NOMO-1 treated with dmso at 0.1 percent for 144 hours (cell line): ENCODE measurements at regions not wholly inside any gene's neighbourhood (a gene's known extent, or its start where the extent isn't known, plus 50 kb on each side); places are given as distances from the start of the nearest gene placed in this dataset.

Experiments
- DNase-seq: peaks from one replicate; lab custom pipeline; 2025; ENCODE audit not compliant: unreplicated experiment; lab: John Stamatoyannopoulos, UW

DNA sequence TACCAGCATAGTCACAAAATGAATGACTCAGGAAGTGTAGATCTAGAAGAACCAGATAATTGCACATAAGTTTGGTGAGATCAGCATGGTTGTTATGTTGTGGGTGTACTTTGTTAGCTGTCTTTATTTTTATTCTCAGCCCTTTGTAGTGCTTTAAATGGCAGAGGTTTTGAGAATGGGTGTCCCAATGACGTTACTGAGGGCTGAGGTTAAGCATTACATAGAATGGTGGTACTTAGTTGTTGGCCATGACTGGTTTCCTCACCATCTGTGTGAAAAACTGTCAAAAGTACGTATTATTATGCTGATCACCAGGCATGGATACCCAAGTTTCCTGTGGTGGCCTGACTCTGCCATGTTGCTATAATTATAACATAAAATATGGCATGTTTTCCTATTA is 165.8 kb downstream of the UBE2E3 start:
- no peak for DNase-seq

GRCh38 chr2:181149056-181149455 is 168.7 kb downstream of the UBE2E3 start:
- DNase-seq = no peak

GRCh38 chr2:181152226-181152625 is 171.8 kb downstream of the UBE2E3 start:
- DNase-seq = no peak

- no peak for DNase-seq
Measured at GRCh38 chr2:181152701-181153100, 172.3 kb downstream of the UBE2E3 start.

DNA sequence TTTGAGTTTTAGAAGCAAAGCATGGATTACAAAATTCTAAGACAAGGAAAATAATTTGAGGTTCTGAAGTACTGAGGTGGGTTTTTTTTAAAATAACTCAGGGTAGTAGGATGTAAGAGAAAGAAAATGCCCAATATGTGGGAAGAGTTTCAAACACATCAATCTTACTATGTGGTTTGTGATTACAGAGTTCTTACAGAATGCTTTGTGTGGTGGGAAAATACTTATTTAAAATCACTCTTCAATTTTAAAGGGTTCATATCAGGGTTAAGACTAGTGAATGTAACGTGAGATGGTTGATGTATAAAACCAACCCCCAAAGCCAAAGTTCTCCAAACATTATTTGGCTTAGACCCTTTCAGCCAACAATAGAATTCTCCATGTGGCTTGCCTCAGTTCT is 173.5 kb downstream of the UBE2E3 start:
- no peak for DNase-seq

- DNase-seq = no peak
Measured at GRCh38 chr2:181157326-181157725, 176.9 kb downstream of the UBE2E3 start.

- DNase-seq = no peak
Measured at GRCh38 chr2:181158427-181158826, 178.0 kb downstream of the UBE2E3 start.

DNA sequence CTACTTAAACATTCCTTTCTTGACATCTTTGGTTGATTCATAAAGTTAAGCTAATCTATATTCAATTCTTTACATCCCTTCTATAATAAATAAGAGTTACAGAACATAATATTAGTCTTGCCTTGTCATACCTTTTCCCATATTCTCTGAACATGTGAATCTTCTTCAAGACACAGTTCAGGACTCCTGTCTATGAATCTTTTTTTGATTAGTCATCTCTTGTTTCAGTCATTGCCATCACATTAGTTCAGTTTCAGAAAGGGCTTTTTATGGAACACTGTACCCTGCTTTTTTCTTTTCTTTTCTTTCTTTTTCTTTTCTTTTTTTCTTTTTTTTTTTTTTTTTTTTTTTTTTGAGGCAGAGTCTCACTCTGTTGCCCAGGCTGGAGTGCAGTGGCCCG is 181.2 kb downstream of the UBE2E3 start:
- no peak for DNase-seq

DNA sequence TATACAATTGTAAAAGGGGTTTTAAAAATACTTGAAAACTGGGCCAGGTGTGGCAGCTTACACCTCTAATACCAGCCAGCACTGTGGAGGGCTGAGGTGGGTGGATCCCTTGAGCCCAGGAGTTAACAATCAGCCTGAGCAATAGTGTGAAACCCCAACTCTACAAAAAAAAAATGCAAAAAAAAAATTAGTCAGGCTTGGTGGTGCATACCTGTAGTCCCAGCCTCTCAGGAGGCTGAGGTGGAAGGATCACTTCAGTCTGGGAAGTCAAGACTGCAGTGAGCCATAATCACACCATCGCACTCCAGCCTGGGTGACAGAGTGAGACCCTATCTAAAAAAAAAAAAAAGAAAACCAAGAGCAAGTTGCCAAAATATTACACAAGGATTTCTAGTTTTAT is 182.7 kb downstream of the UBE2E3 start:
- no peak for DNase-seq

DNA sequence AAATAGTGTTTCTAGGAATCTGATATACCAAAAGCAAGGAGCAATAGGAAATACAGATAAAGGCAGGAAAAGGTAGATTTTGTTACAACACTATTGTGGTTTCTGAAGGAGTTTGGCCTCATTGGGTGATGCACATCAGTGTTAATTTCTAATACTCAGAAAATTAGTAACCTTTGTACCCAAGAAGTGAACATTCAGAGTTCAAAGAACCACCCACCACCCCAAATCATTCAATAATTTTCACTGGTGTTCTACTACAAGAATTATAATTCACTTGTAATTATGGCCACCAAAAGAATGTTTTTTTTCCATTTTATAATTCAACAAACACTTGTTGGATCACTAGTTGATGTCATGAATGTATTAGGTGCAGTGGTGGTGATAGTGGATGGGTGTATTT is 183.3 kb downstream of the UBE2E3 start:
- DNase-seq = no peak

GRCh38 chr2:181164699-181165098 is 184.3 kb downstream of the UBE2E3 start:
- DNase-seq = peak; percentile 64

- DNase-seq = no peak
Measured at GRCh38 chr2:181165199-181165868, 184.9 kb downstream of the UBE2E3 start.

DNA sequence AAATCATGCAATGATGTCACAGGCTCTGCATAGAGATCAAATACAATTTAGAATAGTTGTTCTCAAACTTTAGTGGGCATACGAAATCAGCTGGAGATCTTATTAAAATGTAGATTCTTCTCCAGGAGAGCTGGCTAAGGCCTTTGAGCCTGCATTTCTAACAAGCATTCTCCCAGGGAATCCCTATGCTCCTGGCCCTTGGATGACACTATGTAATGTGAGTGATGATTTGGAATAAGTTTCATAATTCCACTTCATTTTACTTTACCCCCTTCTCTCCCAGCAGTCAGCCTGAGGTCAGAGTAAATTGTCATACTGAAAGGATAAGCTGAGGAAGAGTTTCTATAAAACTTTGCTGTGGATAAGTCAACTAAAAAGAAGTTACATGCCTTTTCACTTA is 189.1 kb downstream of the UBE2E3 start:
- DNase-seq = no peak

GRCh38 chr2:181170256-181170655 is 189.9 kb downstream of the UBE2E3 start:
- no peak for DNase-seq

DNA sequence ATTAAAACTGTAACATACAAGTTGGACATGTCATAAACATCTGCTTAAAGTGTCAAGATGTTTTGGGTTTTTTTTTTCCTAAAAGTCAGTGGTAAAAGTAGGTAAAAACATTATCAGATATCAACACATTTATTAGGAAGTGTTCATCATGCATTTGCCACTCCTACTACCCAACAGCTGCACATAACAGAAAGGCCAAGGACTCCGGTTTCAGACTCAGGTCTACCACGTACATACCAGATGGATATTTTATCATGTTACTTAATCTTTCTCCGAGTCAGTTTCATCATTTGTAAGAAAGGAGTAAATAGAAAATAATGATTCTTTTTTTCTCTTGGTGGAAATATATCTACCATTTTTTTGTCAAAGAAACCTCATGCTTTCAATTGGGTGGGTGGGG is 192.3 kb downstream of the UBE2E3 start:
- DNase-seq = no peak

GRCh38 chr2:181174611-181175580 is 194.5 kb downstream of the UBE2E3 start:
- DNase-seq = no peak

- DNase-seq = no peak
Measured at GRCh38 chr2:181176540-181176939, 196.1 kb downstream of the UBE2E3 start.

DNA sequence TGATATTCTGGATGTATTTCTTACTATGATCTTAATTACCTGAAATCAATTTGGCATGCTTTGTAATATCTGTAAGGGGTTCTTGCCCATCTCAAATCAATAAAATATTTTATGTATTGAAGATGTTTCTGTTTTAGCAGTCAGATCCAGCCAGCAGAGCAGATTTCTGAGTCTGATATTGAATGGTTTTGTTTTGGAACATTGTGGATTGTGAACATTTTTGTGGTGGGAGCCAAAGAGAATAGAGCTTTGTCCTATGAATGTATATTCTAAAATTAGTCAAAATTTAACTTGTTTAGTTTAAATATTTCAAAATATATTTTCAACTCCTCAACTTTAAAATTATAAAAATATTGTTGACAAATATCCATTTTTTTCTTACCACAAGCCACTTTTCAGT is 197.0 kb downstream of the UBE2E3 start:
- no peak for DNase-seq

- no peak for DNase-seq
Measured at GRCh38 chr2:181178130-181178529, 197.7 kb downstream of the UBE2E3 start.

DNA sequence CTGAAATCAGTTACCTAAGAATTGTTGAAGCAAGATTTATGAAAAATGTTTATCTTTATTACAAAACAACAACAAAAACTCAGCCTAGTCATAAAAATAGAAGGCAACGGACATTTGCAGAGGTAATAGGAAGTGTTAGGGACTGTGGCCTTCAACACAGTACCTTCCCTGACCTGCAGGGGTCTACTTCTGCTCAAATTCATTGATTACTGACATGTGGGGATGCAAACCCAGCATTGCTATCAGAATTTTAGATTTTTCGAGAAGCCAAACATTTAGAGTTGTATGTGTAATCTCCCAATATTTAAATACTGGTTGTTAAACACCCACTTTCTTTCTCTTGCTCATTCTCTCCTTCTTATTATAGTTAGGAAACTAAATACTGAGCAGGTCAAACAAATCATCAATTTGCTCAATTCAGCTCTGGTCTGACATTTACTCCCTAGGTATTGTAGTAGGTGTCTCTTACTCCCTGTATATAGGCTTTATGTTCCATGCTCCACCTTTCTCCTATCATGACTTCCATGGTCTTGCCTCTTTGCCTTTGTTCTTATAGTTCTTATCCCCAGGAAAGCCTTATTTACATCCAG is 198.5 kb downstream of the UBE2E3 start:
- no peak for DNase-seq

GRCh38 chr2:181183878-181184542 is 203.6 kb downstream of the UBE2E3 start:
- DNase-seq = peak; percentile 67
